OCI-LY3 (cell line): ENCODE measurements at regions not wholly inside any gene's neighbourhood (a gene's known extent, or its start where the extent isn't known, plus 50 kb on each side); places are given as distances from the start of the nearest gene placed in this dataset.

ENCODE experiments used
- H2AFZ ChIP-seq: fragments of 200-600, 300-600 bp; shearing (Covaris generic); 2 replicates; pipeline ENCODE4 v1.6.0; 2014; ENCODE audit warnings: antibody characterized with exemption, low read depth, low read length
- H3K27ac ChIP-seq: fragments of 200-600, 300-600 bp; sonication (generic); 2 replicates; pipeline ENCODE4 v1.5.1; 2014; ENCODE audit warnings: mild to moderate bottlenecking, low read length, moderate library complexity, mixed read lengths
- H3K27me3 ChIP-seq: fragments of 200-600, 300-600 bp; sonication (generic); 2 replicates; pipeline ENCODE4 v1.6.1; 2014; ENCODE audit warnings: low read depth, low read length, mixed read lengths
- H3K36me3 ChIP-seq: fragments of 200-600, 300-600 bp; sonication (generic); replicated peaks from 2 replicates; pipeline ENCODE3; 2014; ENCODE audit warnings: low read depth, low read length, mixed read lengths
- H3K4me1 ChIP-seq: fragments of 300-600, 200-600 bp; sonication (generic); 2 replicates; pipeline ENCODE4 v1.6.1; 2014; ENCODE audit warnings: low read length, mixed read lengths
- H3K4me2 ChIP-seq: fragments of 200-600, 300-600 bp; sonication (generic); 2 replicates; pipeline ENCODE4 v1.6.1; 2014; ENCODE audit warnings: low read length, mixed read lengths
- H3K4me3 ChIP-seq: fragments of 300-600, 200-600 bp; sonication (generic); 2 replicates; pipeline ENCODE4 v1.5.1; 2014; ENCODE audit warnings: antibody characterized with exemption, mild to moderate bottlenecking, low read length, moderate library complexity
- H3K79me2 ChIP-seq: fragments of 300-600, 200-600 bp; shearing (Covaris generic); 2 replicates; pipeline ENCODE4 v1.6.1; 2014; ENCODE audit warnings: mild to moderate bottlenecking, low read length, mixed read lengths
- H3K9ac ChIP-seq: fragments of 300-600, 200-600 bp; shearing (Covaris generic); 2 replicates; pipeline ENCODE4 v1.6.0; 2014; ENCODE audit warnings: mild to moderate bottlenecking, low read length, moderate library complexity
- H3K9me3 ChIP-seq: fragments of 200-600, 300-600 bp; shearing (Covaris generic); 2 replicates; pipeline ENCODE4 v1.6.1; 2014; ENCODE audit warnings: low read length, mixed read lengths; ENCODE audit not compliant: insufficient read depth
- H4K20me1 ChIP-seq: fragments of 200-600, 300-600 bp; sonication (generic); 2 replicates; pipeline ENCODE4 v1.6.1; 2016; ENCODE audit warnings: low read length, mixed read lengths; ENCODE audit not compliant: insufficient read depth
- EZH2phosphoT487 ChIP-seq: fragments of 200-600 bp; shearing (Covaris generic); IDR thresholded peaks from 2 replicates; pipeline ENCODE4 v1.6.1; 2018; ENCODE audit warnings: antibody characterized with exemption, mixed run types, low read depth
- TF ChIP-seq, protein P1 (sequence below): fragments of 200-600, 300-600 bp; sonication (generic); IDR thresholded peaks from 2 replicates; pipeline ENCODE4 v1.5.1; 2014; ENCODE audit warnings: antibody characterized with exemption, low read length, low read depth

DNA sequence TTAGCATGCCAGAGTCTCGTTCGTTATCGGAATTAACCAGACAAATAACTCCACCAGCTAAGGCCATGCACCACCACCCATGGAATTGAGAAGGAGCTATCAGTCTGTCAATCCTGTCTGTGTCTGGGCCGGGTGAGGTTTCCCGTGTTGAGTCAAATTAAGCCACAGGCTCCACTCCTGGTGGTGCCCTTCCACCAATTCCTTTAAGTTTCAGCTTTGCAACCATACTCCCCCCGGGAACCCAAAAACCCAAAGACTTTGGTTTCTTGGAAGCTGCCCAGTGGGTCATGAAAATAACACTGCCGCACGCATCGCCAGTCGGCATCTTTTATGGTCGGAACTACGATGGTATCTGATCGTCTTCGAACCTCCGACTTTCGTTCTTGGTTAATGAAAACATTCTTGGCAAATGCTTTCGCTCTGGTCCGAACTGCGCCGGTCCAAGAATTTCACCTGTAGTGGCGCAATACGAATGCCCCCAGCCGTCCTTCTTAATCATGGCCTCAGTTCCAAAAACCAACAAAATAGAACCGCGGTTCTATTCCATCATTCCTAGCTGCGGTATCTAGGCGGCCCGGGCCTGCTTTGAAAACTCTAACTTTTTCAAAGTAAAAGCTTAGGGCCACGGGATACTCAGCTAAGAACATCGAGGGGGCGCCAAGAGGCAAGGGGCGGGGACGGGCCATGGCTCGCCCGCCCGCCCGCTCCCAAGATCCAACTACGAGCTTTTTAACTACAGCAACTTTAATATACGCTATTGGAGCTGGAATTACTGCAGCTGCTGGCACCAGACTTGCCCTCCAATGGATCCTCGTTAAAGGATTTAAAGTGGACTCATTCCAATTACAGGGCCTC lies 1958.5 kb upstream of the DEFB115 start:
- Histone ChIP-seq H4K20me1 (no peaks in the 10 kb centered on the region), H2AFZ (no peak overlapping the region), H3K9ac (no peak overlapping the region), H3K4me1 (no peaks in the 10 kb centered on the region), H3K9me3 (peaks cover 14% of the 10 kb centered on the region; the same call in 1 of the 2 replicates), H3K27me3 (no peaks in the 10 kb centered on the region), H3K4me3 (no peak overlapping the region), H3K4me2 (no peak overlapping the region), H3K79me2 (no peaks in the 10 kb centered on the region), H3K27ac (no peak overlapping the region), H3K36me3 (no peaks in the 10 kb centered on the region)
- TF ChIP-seq EZH2phosphoT487, result no peak
- TF ChIP-seq, protein P1, sequence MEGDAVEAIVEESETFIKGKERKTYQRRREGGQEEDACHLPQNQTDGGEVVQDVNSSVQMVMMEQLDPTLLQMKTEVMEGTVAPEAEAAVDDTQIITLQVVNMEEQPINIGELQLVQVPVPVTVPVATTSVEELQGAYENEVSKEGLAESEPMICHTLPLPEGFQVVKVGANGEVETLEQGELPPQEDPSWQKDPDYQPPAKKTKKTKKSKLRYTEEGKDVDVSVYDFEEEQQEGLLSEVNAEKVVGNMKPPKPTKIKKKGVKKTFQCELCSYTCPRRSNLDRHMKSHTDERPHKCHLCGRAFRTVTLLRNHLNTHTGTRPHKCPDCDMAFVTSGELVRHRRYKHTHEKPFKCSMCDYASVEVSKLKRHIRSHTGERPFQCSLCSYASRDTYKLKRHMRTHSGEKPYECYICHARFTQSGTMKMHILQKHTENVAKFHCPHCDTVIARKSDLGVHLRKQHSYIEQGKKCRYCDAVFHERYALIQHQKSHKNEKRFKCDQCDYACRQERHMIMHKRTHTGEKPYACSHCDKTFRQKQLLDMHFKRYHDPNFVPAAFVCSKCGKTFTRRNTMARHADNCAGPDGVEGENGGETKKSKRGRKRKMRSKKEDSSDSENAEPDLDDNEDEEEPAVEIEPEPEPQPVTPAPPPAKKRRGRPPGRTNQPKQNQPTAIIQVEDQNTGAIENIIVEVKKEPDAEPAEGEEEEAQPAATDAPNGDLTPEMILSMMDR, result no peak

DNA sequence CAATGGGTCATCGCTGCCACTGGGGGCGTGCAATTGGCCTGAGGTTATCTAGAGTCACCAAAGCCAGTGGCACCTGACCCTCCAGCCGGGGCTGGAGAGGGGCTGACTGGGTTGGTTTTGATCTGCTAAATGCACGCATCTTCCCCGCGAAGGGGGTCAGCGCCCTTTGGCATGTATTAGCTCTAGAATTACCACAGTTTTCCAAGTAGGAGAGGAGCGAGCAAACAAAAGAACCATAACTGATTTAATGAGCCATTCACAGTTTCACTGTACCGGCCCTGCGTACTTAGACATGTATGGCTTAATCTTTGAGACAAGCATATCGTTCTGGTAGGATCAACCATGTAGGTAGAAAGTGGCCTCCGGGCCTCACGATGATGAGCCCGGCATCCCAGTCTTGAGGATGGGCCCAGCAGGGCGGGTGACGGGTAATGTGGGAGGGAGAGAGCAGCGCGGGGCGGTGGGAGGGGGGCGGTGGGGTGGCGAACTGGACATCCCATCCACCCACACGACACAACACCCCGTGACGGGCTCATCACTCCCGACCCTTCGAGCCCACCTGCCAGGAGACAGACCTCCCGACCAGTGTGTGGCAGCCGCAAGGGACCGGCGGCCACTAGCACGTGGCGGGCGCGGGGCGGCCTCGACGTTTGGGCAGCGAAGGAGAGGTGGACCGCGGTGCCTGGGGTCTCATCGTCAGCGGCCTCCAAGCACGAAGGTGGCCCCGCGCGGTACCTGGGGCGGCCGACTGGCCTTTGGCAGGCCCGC lies 1957.5 kb upstream of the DEFB115 start:
- Histone ChIP-seq H3K9ac (no peak overlapping the region), H3K4me1 (no peaks in the 10 kb centered on the region), H3K27ac (no peak overlapping the region), H3K4me3 (no peak overlapping the region), H3K27me3 (no peaks in the 10 kb centered on the region), H4K20me1 (no peaks in the 10 kb centered on the region), H2AFZ (no peak overlapping the region), H3K4me2 (no peak overlapping the region), H3K36me3 (no peaks in the 10 kb centered on the region), H3K79me2 (no peaks in the 10 kb centered on the region), H3K9me3 (peaks cover 14% of the 10 kb centered on the region; the same call in 1 of the 2 replicates)
- TF ChIP-seq EZH2phosphoT487, result no peak
- TF ChIP-seq, protein P1, result no peak

DNA sequence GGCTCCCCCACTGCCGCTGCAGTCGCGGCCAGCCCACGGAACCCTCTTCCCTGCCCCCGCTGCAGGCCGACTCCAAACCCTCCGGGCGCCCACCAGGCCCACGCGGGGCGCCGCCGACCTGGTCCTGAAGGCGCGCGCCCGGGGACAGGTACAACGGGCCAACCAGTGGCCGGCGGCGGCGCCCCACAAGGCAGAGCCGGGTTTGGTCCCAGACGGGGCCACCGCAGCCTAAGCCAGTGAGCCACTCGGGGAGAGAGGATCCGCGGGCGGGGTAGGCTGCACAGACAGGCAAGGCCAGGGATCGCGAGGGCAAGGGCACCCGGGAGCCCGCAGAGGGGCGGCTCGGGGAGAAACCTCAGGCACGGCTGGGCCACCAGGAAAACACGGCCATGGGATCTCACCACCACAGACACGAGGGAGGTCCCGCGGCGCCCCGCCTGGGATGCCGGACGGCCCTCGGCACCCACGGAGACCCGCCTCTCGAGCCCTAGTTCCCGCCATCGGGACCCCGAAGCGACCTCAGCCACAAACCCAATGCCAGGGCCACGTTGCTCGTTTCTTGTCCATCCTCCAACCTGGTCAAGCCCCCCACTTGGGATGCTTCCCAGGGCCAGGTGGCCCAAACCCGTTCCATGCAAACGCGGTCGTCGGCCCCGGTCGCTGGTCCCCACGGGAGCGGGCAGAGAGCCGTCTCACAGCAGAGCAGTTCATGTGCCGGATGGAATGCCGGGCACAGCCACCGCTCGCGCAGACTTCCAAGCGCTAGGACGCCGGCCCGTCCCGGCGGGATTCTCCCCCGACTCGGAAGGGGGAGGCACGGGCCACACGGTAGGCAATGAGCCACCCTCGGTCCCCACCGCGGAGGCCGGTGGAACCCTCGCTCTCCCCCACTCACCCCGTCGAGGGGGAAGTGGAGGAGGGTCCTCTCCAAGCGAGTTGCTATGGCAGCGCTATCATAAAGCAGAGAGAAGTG lies 1956.6 kb upstream of the DEFB115 start:
- Histone ChIP-seq H3K36me3 (no peaks in the 10 kb centered on the region), H3K9me3 (peaks cover 14% of the 10 kb centered on the region; the same call in 1 of the 2 replicates), H4K20me1 (no peaks in the 10 kb centered on the region), H2AFZ (no peak overlapping the region), H3K9ac (no peak overlapping the region), H3K4me1 (no peaks in the 10 kb centered on the region), H3K4me2 (no peak overlapping the region), H3K27me3 (no peaks in the 10 kb centered on the region), H3K27ac (no peak overlapping the region), H3K4me3 (no peak overlapping the region), H3K79me2 (no peaks in the 10 kb centered on the region)
- TF ChIP-seq, protein P1, result no peak
- TF ChIP-seq EZH2phosphoT487, result no peak
